GM12878 (cell line): ENCODE measurements at regions not wholly inside any gene's neighbourhood (a gene's known extent, or its start where the extent isn't known, plus 50 kb on each side); places are given as distances from the start of the nearest gene placed in this dataset.

Experiments used
- CBFB ChIP-seq: IDR thresholded peaks from 2 replicates; pipeline ENCODE4 v1.6.1; 2016; ENCODE audit warnings: antibody characterized with exemption, low read depth
- CHD2 ChIP-seq: IDR thresholded peaks from 2 replicates; pipeline ENCODE4 v1.6.1; 2011; ENCODE audit warnings: low read depth, low read length, improper control_type of control experiment, borderline replicate concordance
- CTCF ChIP-seq, 3 experiments: IDR thresholded peaks in 2 of 3; conservative IDR thresholded peaks in 1 of 3; 2 replicates each; pipeline ENCODE4 v1.5.1; 2011; ENCODE audit warnings: low read depth in 3 of 3, low read length in 3 of 3, mild to moderate bottlenecking in 3 of 3, control low read depth in 2 of 3, moderate library complexity in 2 of 3, inconsistent platforms in 1 of 3, mixed read lengths in 1 of 3; ENCODE audit not compliant: control insufficient read depth in 2 of 3, insufficient read depth in 1 of 3; ENCODE audit errors: extremely low read depth in 1 of 3
- EZH2 ChIP-seq: IDR thresholded peaks from 2 replicates; pipeline ENCODE4 v1.6.1; 2012; ENCODE audit warnings: low read depth, mild to moderate bottlenecking, control low read depth, inconsistent platforms, low read length, borderline replicate concordance; ENCODE audit not compliant: control insufficient read depth
- POLR2A ChIP-seq: IDR thresholded peaks from 2 replicates; pipeline ENCODE4 v1.6.1; 2011; ENCODE audit warnings: low read depth, mild to moderate bottlenecking, low read length
- POLR2AphosphoS2 ChIP-seq: IDR thresholded peaks from 2 replicates; pipeline ENCODE4 v1.6.1; 2011; ENCODE audit warnings: low read depth, mild to moderate bottlenecking, low read length, improper control_type of control experiment, moderate library complexity
- POLR2AphosphoS5 ChIP-seq: IDR thresholded peaks from 2 replicates; pipeline ENCODE4 v1.6.1; 2011; ENCODE audit warnings: mild to moderate bottlenecking, low read length, inconsistent platforms
- RAD51 ChIP-seq: fragments of 450-650 bp; IDR thresholded peaks from 2 replicates; pipeline ENCODE4 v1.6.1; 2016; ENCODE audit warnings: moderate library complexity, mild to moderate bottlenecking, inconsistent platforms
- TCF12 ChIP-seq: IDR thresholded peaks from 2 replicates; pipeline ENCODE4 v1.6.1; 2011; ENCODE audit warnings: low read depth, mild to moderate bottlenecking, low read length
- YY1 ChIP-seq: IDR thresholded peaks from 2 replicates; pipeline ENCODE4 v1.6.1; 2011; ENCODE audit warnings: low read depth, mild to moderate bottlenecking, low read length
- ZNF274 ChIP-seq: IDR thresholded peaks from one replicate; pipeline ENCODE4 v1.8.0; 2011; ENCODE audit not compliant: insufficient read length, insufficient read depth
- TF ChIP-seq, protein P1 (sequence below): IDR thresholded peaks from 2 replicates; pipeline ENCODE4 v1.6.1; 2011; ENCODE audit warnings: mild to moderate bottlenecking, low read depth, low read length, moderate library complexity; ENCODE audit not compliant: insufficient replicate concordance
- TF ChIP-seq, protein P2 (sequence below): fragments of 450-650 bp; IDR thresholded peaks from 2 replicates; pipeline ENCODE4 v1.6.1; 2017; ENCODE audit warnings: mild to moderate bottlenecking, moderate library complexity
- TF ChIP-seq, protein P3 (sequence below): fragments of 450-650 bp; IDR thresholded peaks from 2 replicates; pipeline ENCODE4 v1.6.1; 2016; ENCODE audit warnings: mild to moderate bottlenecking, moderate library complexity, borderline replicate concordance

DNA sequence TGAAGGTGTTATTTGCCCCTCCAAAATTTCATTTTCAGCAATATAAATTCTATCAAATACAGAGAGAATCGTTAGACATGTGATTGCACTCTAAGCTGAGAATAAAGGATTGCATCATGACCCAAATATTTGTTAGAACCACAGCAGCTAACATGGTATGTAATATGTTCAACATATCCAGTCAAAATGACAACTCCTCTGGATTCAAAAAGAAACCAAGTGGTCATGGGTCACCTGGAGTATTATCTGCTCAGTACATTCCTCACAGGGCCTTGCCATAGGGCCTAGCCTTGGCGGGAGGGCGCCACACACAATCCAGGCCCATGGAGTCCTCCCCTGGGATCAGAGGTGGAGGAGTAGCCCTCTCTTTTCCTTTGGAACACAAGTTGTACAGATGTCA, 179.2 kb downstream of the HSD17B3 start:
- no peak for TF ChIP-seq CHD2
- TF ChIP-seq CBFB, result no peak
- TF ChIP-seq TCF12, result no peak
- TF ChIP-seq, protein P1, sequence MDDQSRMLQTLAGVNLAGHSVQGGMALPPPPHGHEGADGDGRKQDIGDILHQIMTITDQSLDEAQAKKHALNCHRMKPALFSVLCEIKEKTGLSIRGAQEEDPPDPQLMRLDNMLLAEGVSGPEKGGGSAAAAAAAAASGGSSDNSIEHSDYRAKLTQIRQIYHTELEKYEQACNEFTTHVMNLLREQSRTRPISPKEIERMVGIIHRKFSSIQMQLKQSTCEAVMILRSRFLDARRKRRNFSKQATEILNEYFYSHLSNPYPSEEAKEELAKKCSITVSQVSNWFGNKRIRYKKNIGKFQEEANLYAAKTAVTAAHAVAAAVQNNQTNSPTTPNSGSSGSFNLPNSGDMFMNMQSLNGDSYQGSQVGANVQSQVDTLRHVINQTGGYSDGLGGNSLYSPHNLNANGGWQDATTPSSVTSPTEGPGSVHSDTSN, result no peak
- TF ChIP-seq, protein P2, sequence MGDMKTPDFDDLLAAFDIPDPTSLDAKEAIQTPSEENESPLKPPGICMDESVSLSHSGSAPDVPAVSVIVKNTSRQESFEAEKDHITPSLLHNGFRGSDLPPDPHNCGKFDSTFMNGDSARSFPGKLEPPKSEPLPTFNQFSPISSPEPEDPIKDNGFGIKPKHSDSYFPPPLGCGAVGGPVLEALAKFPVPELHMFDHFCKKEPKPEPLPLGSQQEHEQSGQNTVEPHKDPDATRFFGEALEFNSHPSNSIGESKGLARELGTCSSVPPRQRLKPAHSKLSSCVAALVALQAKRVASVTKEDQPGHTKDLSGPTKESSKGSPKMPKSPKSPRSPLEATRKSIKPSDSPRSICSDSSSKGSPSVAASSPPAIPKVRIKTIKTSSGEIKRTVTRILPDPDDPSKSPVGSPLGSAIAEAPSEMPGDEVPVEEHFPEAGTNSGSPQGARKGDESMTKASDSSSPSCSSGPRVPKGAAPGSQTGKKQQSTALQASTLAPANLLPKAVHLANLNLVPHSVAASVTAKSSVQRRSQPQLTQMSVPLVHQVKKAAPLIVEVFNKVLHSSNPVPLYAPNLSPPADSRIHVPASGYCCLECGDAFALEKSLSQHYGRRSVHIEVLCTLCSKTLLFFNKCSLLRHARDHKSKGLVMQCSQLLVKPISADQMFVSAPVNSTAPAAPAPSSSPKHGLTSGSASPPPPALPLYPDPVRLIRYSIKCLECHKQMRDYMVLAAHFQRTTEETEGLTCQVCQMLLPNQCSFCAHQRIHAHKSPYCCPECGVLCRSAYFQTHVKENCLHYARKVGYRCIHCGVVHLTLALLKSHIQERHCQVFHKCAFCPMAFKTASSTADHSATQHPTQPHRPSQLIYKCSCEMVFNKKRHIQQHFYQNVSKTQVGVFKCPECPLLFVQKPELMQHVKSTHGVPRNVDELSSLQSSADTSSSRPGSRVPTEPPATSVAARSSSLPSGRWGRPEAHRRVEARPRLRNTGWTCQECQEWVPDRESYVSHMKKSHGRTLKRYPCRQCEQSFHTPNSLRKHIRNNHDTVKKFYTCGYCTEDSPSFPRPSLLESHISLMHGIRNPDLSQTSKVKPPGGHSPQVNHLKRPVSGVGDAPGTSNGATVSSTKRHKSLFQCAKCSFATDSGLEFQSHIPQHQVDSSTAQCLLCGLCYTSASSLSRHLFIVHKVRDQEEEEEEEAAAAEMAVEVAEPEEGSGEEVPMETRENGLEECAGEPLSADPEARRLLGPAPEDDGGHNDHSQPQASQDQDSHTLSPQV, result no peak
- no peak for TF ChIP-seq CTCF (IDR thresholded peaks at IDR 0.05 in 2 of 3, conservative IDR thresholded peaks at IDR 0.05 in 1 of 3; ENCODE audit: control insufficient read depth in 2 of 3, extremely low read depth in 1 of 3, insufficient read depth in 1 of 3, low read depth in 3 of 3, low read length in 3 of 3)
- TF ChIP-seq RAD51, result no peak
- no peak for TF ChIP-seq POLR2A
- TF ChIP-seq, protein P3, sequence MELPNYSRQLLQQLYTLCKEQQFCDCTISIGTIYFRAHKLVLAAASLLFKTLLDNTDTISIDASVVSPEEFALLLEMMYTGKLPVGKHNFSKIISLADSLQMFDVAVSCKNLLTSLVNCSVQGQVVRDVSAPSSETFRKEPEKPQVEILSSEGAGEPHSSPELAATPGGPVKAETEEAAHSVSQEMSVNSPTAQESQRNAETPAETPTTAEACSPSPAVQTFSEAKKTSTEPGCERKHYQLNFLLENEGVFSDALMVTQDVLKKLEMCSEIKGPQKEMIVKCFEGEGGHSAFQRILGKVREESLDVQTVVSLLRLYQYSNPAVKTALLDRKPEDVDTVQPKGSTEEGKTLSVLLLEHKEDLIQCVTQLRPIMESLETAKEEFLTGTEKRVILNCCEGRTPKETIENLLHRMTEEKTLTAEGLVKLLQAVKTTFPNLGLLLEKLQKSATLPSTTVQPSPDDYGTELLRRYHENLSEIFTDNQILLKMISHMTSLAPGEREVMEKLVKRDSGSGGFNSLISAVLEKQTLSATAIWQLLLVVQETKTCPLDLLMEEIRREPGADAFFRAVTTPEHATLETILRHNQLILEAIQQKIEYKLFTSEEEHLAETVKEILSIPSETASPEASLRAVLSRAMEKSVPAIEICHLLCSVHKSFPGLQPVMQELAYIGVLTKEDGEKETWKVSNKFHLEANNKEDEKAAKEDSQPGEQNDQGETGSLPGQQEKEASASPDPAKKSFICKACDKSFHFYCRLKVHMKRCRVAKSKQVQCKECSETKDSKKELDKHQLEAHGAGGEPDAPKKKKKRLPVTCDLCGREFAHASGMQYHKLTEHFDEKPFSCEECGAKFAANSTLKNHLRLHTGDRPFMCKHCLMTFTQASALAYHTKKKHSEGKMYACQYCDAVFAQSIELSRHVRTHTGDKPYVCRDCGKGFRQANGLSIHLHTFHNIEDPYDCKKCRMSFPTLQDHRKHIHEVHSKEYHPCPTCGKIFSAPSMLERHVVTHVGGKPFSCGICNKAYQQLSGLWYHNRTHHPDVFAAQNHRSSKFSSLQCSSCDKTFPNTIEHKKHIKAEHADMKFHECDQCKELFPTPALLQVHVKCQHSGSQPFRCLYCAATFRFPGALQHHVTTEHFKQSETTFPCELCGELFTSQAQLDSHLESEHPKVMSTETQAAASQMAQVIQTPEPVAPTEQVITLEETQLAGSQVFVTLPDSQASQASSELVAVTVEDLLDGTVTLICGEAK, result no peak
- TF ChIP-seq POLR2AphosphoS5, result no peak
- TF ChIP-seq ZNF274, result no peak
- TF ChIP-seq EZH2, result no peak
- no peak for TF ChIP-seq YY1
- TF ChIP-seq POLR2AphosphoS2, result no peak
